ENCODE measurements at regions not wholly inside any gene's neighbourhood (a gene's known extent, or its start where the extent isn't known, plus 50 kb on each side); places are given as distances from the start of the nearest gene placed in this dataset.

GRCh38 chr1:219337588-219337987 is 163.9 kb downstream of the LYPLAL1 start:
- Histone ChIP-seq H2AFZ (ENCODE audit: low read length) (no peak overlapping the region), H3K27me3 (ENCODE audit: control insufficient read depth, insufficient read depth, low read length) (no peaks in the 10 kb centered on the region), H3K9ac (ENCODE audit: insufficient read depth, low read length) (no peak overlapping the region), H3K4me1 (ENCODE audit: control insufficient read depth, extremely low read depth, insufficient read depth, low read length) (peaks cover 9% of the 10 kb centered on the region), H3K9me3 (ENCODE audit: control insufficient read depth, insufficient read depth, low read depth, low read length) (no peaks in the 10 kb centered on the region), H3K4me3 (replicated peaks in 1 of 4; ENCODE audit: control extremely low read depth in 1 of 4, insufficient read depth in 1 of 4, low read depth in 3 of 4, low read length in 4 of 4) (no peak overlapping the region), H3K4me2 (ENCODE audit: extremely low read depth, insufficient read depth, low read length) (no peak overlapping the region), H3K36me3 (ENCODE audit: control insufficient read depth, insufficient read depth, low read length) (no peaks in the 10 kb centered on the region), H3K27ac (ENCODE audit: insufficient read depth, low read length) (no peak overlapping the region), H4K20me1 (ENCODE audit: control insufficient read depth, extremely low read depth, insufficient read depth, low read length) (no peaks in the 10 kb centered on the region), H3K79me2 (ENCODE audit: control insufficient read depth, insufficient read depth, low read length) (no peaks in the 10 kb centered on the region)
- no peak for TF ChIP-seq EZH2 (IDR thresholded peaks at IDR 0.05; ENCODE audit: low read length, missing control alignments)
- no peak for TF ChIP-seq CTCF (conservative IDR thresholded peaks at IDR 0.05 in 1 of 2, IDR thresholded peaks at IDR 0.05 in 1 of 2; ENCODE audit: low read depth in 1 of 2, low read length in 2 of 2)
- DNase-seq (ENCODE audit: low read depth in 2 of 2), result no peak

DNA sequence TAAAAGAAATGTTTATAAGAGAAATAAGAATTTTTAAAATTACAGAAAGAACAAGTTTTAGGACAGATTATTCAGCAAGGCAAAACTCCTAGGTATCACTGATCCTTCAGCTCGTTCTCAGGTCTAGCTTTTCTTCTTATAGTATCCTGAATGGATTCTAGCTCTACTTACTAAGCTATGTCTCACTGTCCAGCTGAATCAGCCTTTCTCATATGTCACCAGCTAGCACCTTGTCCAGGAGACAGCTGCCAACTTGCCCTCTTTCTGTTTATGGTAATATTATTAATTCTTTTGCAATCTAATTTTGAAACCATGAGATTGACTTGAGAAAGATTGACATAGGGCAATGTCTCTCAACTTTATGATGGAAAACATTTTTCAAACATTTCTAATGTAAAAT is 159.9 kb downstream of the LYPLAL1 start:
- Histone ChIP-seq H3K79me2 (ENCODE audit: control insufficient read depth, insufficient read depth, low read length) (no peaks in the 10 kb centered on the region), H3K4me1 (ENCODE audit: control insufficient read depth, extremely low read depth, insufficient read depth, low read length) (no peaks in the 10 kb centered on the region), H3K36me3 (ENCODE audit: control insufficient read depth, insufficient read depth, low read length) (no peaks in the 10 kb centered on the region), H3K4me3 (replicated peaks in 1 of 4; ENCODE audit: control extremely low read depth in 1 of 4, insufficient read depth in 1 of 4, low read depth in 3 of 4, low read length in 4 of 4) (no peak overlapping the region), H3K27ac (ENCODE audit: insufficient read depth, low read length) (no peak overlapping the region), H2AFZ (ENCODE audit: low read length) (no peak overlapping the region), H4K20me1 (ENCODE audit: control insufficient read depth, extremely low read depth, insufficient read depth, low read length) (no peaks in the 10 kb centered on the region), H3K9ac (ENCODE audit: insufficient read depth, low read length) (no peak overlapping the region), H3K27me3 (ENCODE audit: control insufficient read depth, insufficient read depth, low read length) (no peaks in the 10 kb centered on the region), H3K4me2 (ENCODE audit: extremely low read depth, insufficient read depth, low read length) (no peak overlapping the region), H3K9me3 (ENCODE audit: control insufficient read depth, insufficient read depth, low read depth, low read length) (no peaks in the 10 kb centered on the region)
- TF ChIP-seq EZH2 (IDR thresholded peaks at IDR 0.05; ENCODE audit: low read length, missing control alignments) (no peak), CTCF (conservative IDR thresholded peaks at IDR 0.05 in 1 of 2, IDR thresholded peaks at IDR 0.05 in 1 of 2; ENCODE audit: low read depth in 1 of 2, low read length in 2 of 2) (no peak)
- no peak for DNase-seq (ENCODE audit: low read depth in 2 of 2)

DNA sequence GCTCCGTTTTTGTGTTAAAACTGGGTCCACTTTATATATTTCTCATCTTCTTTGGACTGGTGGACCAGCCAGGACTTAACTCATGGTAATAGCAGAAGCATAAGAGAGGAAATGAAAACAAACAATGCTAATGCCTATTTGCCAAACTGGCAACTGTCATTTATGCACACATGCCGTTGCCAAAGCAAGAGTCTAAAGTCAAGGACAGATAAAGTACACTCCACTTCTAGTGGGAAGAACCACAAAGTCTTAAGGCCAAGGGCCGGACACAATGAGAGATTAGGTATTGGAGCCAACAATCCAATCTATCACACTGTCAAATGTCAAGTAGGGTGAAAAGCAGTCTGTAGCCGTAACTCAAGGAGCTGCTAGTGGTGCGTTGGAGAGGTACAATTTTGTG is 157.7 kb downstream of the LYPLAL1 start:
- Histone ChIP-seq H3K79me2 (ENCODE audit: control insufficient read depth, insufficient read depth, low read length) (no peaks in the 10 kb centered on the region), H2AFZ (ENCODE audit: low read length) (no peak overlapping the region), H3K4me3 (replicated peaks in 1 of 4; ENCODE audit: control extremely low read depth in 1 of 4, insufficient read depth in 1 of 4, low read depth in 3 of 4, low read length in 4 of 4) (no peak overlapping the region), H3K4me1 (ENCODE audit: control insufficient read depth, extremely low read depth, insufficient read depth, low read length) (no peaks in the 10 kb centered on the region), H3K27me3 (ENCODE audit: control insufficient read depth, insufficient read depth, low read length) (no peaks in the 10 kb centered on the region), H3K27ac (ENCODE audit: insufficient read depth, low read length) (no peak overlapping the region), H3K9me3 (ENCODE audit: control insufficient read depth, insufficient read depth, low read depth, low read length) (no peaks in the 10 kb centered on the region), H3K9ac (ENCODE audit: insufficient read depth, low read length) (no peak overlapping the region), H4K20me1 (ENCODE audit: control insufficient read depth, extremely low read depth, insufficient read depth, low read length) (no peaks in the 10 kb centered on the region), H3K4me2 (ENCODE audit: extremely low read depth, insufficient read depth, low read length) (no peak overlapping the region), H3K36me3 (ENCODE audit: control insufficient read depth, insufficient read depth, low read length) (no peaks in the 10 kb centered on the region)
- DNase-seq (ENCODE audit: low read depth in 2 of 2), result no peak
- TF ChIP-seq CTCF (conservative IDR thresholded peaks at IDR 0.05 in 1 of 2, IDR thresholded peaks at IDR 0.05 in 1 of 2; ENCODE audit: low read depth in 1 of 2, low read length in 2 of 2) (no peak), EZH2 (IDR thresholded peaks at IDR 0.05; ENCODE audit: low read length, missing control alignments) (no peak)
